Neutrophil (primary cell): ENCODE measurements at regions not wholly inside any gene's neighbourhood (a gene's known extent, or its start where the extent isn't known, plus 50 kb on each side); places are given as distances from the start of the nearest gene placed in this dataset.

Experiments
- H3K27ac ChIP-seq: fragments of 200-600 bp; sonication (generic); 2 replicates; pipeline ENCODE4 v1.5.1; 2016; ENCODE audit warnings: mild to moderate bottlenecking, moderate library complexity
- H3K27me3 ChIP-seq: fragments of 200-600 bp; sonication (generic); 2 replicates; pipeline ENCODE4 v1.6.0; 2016; ENCODE audit warnings: mild to moderate bottlenecking
- H3K36me3 ChIP-seq: fragments of 200-600 bp; sonication (generic); 2 replicates; pipeline ENCODE4 v1.5.1; 2017
- H3K4me1 ChIP-seq, 2 experiments: fragments of 200-600 bp in 1 of 2; sonication (generic) in 1 of 2; 1 replicate in 1 of 2; 2 replicates in 1 of 2; pipeline versions ENCODE4 v1.5.1 to v1.6.1; 2013 to 2016; ENCODE audit warnings: low read depth in 1 of 2, low read length in 1 of 2, mild to moderate bottlenecking in 1 of 2, moderate library complexity in 1 of 2; ENCODE audit not compliant: control insufficient read depth in 1 of 2, insufficient read depth in 1 of 2
- H3K4me3 ChIP-seq, 2 experiments: fragments of 200-600 bp in 1 of 2; sonication (generic) in 1 of 2; 1 replicate in 1 of 2; 2 replicates in 1 of 2; pipeline ENCODE4 v1.5.1; 2013 to 2016; ENCODE audit warnings: low read depth in 1 of 2, low read length in 1 of 2, mild to moderate bottlenecking in 1 of 2, moderate library complexity in 1 of 2
- H3K9me3 ChIP-seq: fragments of 200-600 bp; sonication (generic); 2 replicates; pipeline ENCODE4 v1.5.1; 2016
- TF ChIP-seq, protein P1 (sequence below): fragments of 200-600 bp; sonication (generic); IDR thresholded peaks from 2 replicates; pipeline ENCODE4 v1.5.1; 2016; ENCODE audit warnings: antibody characterized with exemption

DNA sequence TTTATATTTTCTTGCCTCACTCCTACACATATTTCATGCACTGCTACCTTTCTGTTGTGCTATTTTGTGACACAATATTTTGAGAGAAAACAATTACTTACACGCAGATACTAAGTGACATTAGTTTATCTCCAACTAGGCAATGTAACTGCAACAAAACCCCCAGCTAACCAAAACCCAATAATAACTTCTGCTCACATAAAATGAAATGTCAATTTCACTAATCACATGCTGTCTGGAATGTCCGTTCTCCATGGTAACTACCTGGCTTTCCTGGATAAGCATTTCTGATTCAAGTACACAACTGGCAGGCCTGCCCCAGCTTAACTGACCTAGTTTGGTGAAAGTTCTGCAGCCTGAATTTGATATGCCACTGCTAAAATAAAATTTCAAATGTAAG is 313.5 kb downstream of the TMA16 start:
- TF ChIP-seq, protein P1, sequence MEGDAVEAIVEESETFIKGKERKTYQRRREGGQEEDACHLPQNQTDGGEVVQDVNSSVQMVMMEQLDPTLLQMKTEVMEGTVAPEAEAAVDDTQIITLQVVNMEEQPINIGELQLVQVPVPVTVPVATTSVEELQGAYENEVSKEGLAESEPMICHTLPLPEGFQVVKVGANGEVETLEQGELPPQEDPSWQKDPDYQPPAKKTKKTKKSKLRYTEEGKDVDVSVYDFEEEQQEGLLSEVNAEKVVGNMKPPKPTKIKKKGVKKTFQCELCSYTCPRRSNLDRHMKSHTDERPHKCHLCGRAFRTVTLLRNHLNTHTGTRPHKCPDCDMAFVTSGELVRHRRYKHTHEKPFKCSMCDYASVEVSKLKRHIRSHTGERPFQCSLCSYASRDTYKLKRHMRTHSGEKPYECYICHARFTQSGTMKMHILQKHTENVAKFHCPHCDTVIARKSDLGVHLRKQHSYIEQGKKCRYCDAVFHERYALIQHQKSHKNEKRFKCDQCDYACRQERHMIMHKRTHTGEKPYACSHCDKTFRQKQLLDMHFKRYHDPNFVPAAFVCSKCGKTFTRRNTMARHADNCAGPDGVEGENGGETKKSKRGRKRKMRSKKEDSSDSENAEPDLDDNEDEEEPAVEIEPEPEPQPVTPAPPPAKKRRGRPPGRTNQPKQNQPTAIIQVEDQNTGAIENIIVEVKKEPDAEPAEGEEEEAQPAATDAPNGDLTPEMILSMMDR: no peak
- H3K4me3 ChIP-seq: no peak overlapping the region

DNA sequence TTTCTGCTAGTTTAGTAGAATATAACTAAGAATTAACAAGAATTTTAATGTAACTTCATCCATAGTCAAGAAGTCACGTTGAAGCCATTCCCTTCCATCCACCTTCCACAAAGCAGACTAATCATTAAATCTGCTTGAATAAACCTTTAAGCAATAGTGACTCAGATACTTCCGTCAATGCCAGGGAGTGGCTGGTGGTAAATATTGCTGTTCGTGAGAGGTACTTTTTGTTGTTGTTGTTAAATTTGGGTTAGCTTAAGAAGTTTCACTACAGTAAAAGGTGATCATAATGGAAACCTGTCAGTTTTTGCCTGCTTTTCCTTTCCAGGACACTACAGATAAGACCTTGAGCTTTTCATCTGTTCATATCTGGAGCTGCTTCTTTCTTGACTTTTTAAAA is 316.3 kb downstream of the TMA16 start:
- no peaks in the 10 kb centered on the region for H3K27me3 ChIP-seq
- TF ChIP-seq, protein P1: no peak
- no peaks in the 10 kb centered on the region for H3K9me3 ChIP-seq
- no peak overlapping the region for H3K27ac ChIP-seq
- H3K4me1 ChIP-seq: no peaks in the 10 kb centered on the region
- H3K4me3 ChIP-seq: no peak overlapping the region
- H3K36me3 ChIP-seq: no peaks in the 10 kb centered on the region

More for the DNA sequence above, 313.5 kb downstream of the TMA16 start:
- Histone ChIP-seq H3K9me3 (no peaks in the 10 kb centered on the region), H3K36me3 (no peaks in the 10 kb centered on the region), H3K27me3 (no peaks in the 10 kb centered on the region), H3K27ac (no peak overlapping the region), H3K4me1 (no peaks in the 10 kb centered on the region)

DNA sequence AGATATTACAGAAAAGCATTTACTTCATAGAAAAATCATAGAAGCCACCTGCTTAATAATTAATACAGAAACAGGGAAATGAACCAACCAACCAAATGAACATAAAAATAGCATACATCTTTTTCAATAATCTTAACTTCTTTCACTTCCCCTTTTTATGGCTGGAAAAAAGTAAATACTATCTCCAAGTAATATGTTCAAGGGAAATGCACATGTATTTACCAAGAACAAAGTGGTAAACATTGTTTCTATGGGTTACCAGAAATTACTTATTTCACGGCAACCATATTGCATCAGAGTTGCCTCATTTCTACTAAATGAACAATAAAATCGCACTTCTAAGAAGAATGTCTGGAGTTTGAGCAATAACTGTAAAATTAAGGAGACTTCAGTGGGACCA is 321.3 kb downstream of the TMA16 start:
- Histone ChIP-seq H3K4me1 (no peaks in the 10 kb centered on the region), H3K36me3 (no peaks in the 10 kb centered on the region), H3K9me3 (no peaks in the 10 kb centered on the region), H3K4me3 (no peak overlapping the region), H3K27me3 (no peaks in the 10 kb centered on the region), H3K27ac (no peak overlapping the region)
- TF ChIP-seq, protein P1: no peak

DNA sequence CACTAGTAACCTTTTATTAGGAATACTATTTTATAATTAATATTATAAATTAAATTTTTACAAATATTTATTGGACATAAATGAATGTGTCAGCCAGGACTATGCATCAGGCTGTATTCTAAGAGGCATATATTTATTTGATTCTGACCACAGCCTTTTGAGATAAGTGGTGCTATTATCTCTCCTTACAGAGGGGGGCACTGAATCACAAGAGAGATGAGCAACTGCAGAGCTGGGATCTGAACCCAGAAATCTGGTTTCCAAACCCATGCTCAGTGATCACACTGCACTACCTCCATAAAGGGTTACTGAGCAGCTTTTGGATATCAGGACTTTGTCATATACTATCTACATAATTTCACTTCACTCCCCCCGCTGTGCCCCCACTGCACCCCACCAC is 322.0 kb downstream of the TMA16 start:
- TF ChIP-seq, protein P1: no peak
- Histone ChIP-seq H3K27me3 (no peaks in the 10 kb centered on the region), H3K4me3 (no peak overlapping the region), H3K36me3 (no peaks in the 10 kb centered on the region), H3K27ac (no peak overlapping the region), H3K9me3 (no peaks in the 10 kb centered on the region), H3K4me1 (no peaks in the 10 kb centered on the region)

DNA sequence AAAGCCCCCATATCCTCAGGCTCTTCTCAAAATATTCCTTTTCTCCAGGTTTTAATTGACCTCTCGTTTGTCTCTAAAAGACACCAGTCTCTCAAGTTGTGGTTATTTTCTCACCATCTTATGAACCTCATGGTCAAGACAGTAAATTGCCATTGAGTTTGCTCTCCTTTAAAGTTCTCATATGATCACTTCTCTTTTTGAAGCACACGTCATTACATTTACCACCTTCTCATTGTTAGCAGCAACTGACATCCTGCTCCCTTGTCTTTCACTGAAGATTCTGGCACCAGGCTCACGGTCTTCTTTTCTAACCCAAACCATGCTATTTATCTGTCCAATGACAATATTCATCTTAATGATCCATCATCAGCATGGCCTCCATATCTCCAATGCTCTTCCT is 324.2 kb downstream of the TMA16 start:
- Histone ChIP-seq H3K4me3 (no peak overlapping the region), H3K27ac (no peak overlapping the region), H3K36me3 (no peaks in the 10 kb centered on the region), H3K9me3 (no peaks in the 10 kb centered on the region), H3K4me1 (no peaks in the 10 kb centered on the region), H3K27me3 (no peaks in the 10 kb centered on the region)
- TF ChIP-seq, protein P1: no peak

DNA sequence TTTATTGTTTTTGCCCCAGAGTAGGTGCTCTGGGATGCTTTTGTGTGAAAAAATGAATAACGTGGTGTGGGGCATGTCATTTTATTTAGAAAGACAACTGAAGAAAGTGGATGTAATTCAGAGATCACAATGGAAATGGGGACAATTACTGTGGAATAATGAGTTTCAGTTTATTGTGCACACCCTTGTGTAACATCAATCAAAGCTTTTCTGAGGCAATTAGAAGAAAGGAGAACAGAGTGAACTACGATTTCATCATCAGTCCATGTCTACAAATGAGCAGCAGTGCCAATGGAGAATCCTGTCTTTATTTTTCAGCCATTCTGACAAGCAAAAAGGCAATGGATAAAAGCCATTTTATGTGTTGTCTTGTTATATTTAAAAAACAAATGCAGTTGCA is 339.2 kb downstream of the TMA16 start:
- TF ChIP-seq, protein P1: no peak
- Histone ChIP-seq H3K4me3 (no peak overlapping the region), H3K4me1 (no peaks in the 10 kb centered on the region), H3K36me3 (no peaks in the 10 kb centered on the region), H3K9me3 (no peaks in the 10 kb centered on the region), H3K27ac (no peak overlapping the region), H3K27me3 (no peaks in the 10 kb centered on the region)
